SH-SY5Y (cell line): ENCODE measurements at regions not wholly inside any gene's neighbourhood (a gene's known extent, or its start where the extent isn't known, plus 50 kb on each side); places are given as distances from the start of the nearest gene placed in this dataset.

Experiments
- GATA2 ChIP-seq: IDR thresholded peaks from 2 replicates; pipeline ENCODE4 v1.6.1; 2011; ENCODE audit warnings: mild to moderate bottlenecking, low read depth, low read length
- GATA3 ChIP-seq: IDR thresholded peaks from 2 replicates; pipeline ENCODE4 v1.6.1; 2011; ENCODE audit warnings: low read depth, mild to moderate bottlenecking, low read length, moderate library complexity

DNA sequence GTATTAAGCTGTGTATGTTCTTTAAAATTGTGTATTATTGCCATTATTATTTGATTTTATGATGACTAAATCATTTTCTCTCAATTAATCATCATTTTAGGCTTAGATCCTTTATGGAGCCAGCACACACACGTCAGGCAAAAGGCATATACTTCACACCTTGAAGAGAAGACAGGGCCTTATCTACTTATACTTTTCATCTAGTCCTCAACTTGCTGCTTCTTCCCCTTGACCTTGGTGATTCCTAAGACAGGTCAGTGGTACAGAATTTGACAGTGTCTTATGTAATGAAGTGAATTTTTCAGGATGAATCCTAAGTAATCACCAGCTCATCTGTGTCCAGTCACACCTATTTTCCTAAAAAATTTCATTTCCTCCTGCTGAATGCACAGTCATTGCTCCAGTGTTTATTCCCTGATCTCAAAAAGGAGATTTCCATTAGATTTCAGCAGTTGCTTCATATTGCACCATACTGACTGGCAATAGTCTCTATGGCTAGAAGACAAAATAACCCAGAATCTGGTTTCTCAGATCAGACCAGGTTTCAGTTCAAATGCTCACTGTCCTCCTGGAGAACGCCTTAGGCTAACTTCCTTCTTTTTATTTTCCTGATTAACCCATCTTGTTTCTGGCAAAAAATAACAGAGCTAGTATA is 235.7 kb downstream of the PTH2R start:
- TF ChIP-seq GATA3 (no peak), GATA2 (no peak)
